ENCODE measurements at regions not wholly inside any gene's neighbourhood (a gene's known extent, or its start where the extent isn't known, plus 50 kb on each side); places are given as distances from the start of the nearest gene placed in this dataset.

DNA sequence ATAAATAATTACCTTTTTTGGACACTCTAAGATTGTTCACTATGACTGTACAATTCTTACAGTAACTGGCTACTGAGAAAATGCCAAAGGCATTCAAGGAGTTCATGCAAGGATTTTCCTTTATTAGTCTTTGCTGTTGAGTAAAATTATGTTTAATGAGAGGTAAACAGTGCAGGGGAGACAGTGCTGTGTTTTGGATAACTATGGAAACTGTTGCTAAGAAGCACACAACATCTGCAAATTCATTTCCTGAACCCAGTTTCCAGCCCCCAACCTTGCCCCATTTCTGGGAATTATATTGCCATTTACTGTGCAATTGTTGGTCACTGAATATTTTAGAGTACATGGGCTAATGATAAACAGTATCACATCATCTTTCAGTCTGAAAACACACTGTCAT, 1005.8 kb downstream of the TRHDE start:
- intact Hi-C loops (cut with DNase I; ENCODE audit: low total_unique reads) = no loop called here
- peaks cover 0 to 4% (median 0%) of the 10 kb centered on the region in 8 donors for H3K9me3 ChIP-seq
- no peak for TF ChIP-seq POLR2AphosphoS5 (IDR thresholded peaks at IDR 0.05)
- TF ChIP-seq, protein P1, sequence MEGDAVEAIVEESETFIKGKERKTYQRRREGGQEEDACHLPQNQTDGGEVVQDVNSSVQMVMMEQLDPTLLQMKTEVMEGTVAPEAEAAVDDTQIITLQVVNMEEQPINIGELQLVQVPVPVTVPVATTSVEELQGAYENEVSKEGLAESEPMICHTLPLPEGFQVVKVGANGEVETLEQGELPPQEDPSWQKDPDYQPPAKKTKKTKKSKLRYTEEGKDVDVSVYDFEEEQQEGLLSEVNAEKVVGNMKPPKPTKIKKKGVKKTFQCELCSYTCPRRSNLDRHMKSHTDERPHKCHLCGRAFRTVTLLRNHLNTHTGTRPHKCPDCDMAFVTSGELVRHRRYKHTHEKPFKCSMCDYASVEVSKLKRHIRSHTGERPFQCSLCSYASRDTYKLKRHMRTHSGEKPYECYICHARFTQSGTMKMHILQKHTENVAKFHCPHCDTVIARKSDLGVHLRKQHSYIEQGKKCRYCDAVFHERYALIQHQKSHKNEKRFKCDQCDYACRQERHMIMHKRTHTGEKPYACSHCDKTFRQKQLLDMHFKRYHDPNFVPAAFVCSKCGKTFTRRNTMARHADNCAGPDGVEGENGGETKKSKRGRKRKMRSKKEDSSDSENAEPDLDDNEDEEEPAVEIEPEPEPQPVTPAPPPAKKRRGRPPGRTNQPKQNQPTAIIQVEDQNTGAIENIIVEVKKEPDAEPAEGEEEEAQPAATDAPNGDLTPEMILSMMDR (IDR thresholded peaks at IDR 0.05 in 8 of 11, conservative IDR thresholded peaks at IDR 0.05 in 3 of 11) = no peak
- no peak for TF ChIP-seq POLR2A (IDR thresholded peaks at IDR 0.05)
- no peaks in the 10 kb centered on the region for H3K36me3 ChIP-seq
- H3K4me3 ChIP-seq = no peak overlapping the region
- H3K27ac ChIP-seq = no peak overlapping the region
- H3K27me3 ChIP-seq (replicated peaks in 1 of 7) = no peaks in the 10 kb centered on the region
- DNase-seq = no peak
- no peaks in the 10 kb centered on the region for H3K4me1 ChIP-seq

DNA sequence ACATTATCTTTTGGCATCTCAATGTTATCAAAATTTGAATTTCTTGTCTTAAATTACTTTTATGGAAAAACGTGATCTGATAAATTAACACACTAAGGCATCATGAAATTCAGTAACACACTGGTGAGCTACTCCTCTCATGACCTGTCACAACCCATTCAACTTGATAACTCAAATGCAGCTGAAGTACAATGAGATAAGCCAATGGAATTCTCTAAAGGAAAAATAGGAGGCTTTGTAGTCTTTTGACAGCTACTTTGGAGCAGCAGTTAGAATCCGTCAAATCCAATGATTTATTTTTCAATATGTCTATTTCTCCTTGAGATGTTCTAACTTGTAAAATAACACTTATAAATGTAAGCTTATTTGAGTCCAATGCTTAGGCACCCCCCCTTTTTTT, 1029.4 kb downstream of the TRHDE start:
- TF ChIP-seq POLR2A (IDR thresholded peaks at IDR 0.05) (no peak), POLR2AphosphoS5 (IDR thresholded peaks at IDR 0.05) (no peak)
- TF ChIP-seq, protein P1 (IDR thresholded peaks at IDR 0.05 in 8 of 11, conservative IDR thresholded peaks at IDR 0.05 in 3 of 11) = no peak
- no peaks in the 10 kb centered on the region for H3K36me3 ChIP-seq
- no peak for DNase-seq
- intact Hi-C loops (cut with DNase I; ENCODE audit: low total_unique reads) = no loop called here
- H3K9me3 ChIP-seq = no peaks in the 10 kb centered on the region
- no peaks in the 10 kb centered on the region for H3K27me3 ChIP-seq (replicated peaks in 1 of 7)
- WGBS, 5 donors = 71 to 85% (median 79%) methylated on average over 2 of the region's 2 CpGs
- H3K4me1 ChIP-seq = no peaks in the 10 kb centered on the region
- no peak overlapping the region for H3K27ac ChIP-seq
- H3K4me3 ChIP-seq = no peak overlapping the region

DNA sequence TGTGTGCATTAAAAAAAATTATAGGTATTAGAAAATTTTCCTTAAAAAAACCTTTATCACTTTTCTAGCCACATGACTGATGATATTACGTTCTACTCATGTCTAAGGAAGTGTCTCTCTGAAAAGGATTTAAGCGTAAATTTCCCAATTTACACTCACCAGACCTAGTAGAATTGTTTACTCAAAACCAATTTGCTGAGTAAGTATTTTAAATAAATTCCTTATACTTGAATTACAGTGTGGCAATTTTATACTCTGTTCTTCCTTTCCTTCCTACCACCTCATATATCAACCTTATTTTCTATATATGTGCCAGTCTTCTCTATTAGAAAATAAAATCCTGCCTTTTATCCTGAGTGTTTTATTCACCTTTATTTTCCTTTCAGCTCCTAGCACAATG, 1035.1 kb downstream of the TRHDE start:
- Histone ChIP-seq H3K9me3 (peaks cover 0 to 18% (median 0%) of the 10 kb centered on the region in 8 donors), H3K27ac (no peak overlapping the region), H3K36me3 (no peaks in the 10 kb centered on the region), H3K4me3 (no peak overlapping the region), H3K4me1 (no peaks in the 10 kb centered on the region), H3K27me3 (replicated peaks in 1 of 7) (no peaks in the 10 kb centered on the region)
- intact Hi-C loops (cut with DNase I; ENCODE audit: low total_unique reads) = no loop called here
- TF ChIP-seq POLR2AphosphoS5 (IDR thresholded peaks at IDR 0.05) (no peak), POLR2A (IDR thresholded peaks at IDR 0.05) (no peak)
- TF ChIP-seq, protein P1 (IDR thresholded peaks at IDR 0.05 in 8 of 11, conservative IDR thresholded peaks at IDR 0.05 in 3 of 11) = no peak
- 75 to 83% (median 78%) methylated on average over 2 of the region's 2 CpGs for WGBS, 5 donors
- DNase-seq = no peak

DNA sequence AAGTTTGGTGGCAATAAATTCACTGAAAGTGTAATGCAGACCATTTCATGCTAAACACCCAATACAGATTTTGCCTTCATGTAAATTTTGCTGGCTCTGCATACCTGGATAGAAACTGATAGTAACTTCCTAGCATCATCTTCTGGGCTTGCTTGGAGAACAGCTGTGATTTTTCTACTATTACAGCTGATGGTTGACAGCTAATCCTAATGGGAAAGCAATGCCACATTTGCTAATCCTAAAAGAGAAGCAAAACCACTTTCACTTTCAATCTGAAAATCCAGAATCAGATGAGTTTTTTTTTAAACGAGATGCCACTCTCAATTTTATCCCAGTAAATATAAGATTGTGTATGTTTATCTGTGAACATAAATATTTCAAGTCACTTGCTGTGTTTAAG, 1035.9 kb downstream of the TRHDE start:
- Histone ChIP-seq H3K4me3 (no peak overlapping the region), H3K4me1 (no peaks in the 10 kb centered on the region), H3K36me3 (no peaks in the 10 kb centered on the region), H3K9me3 (peaks cover 0 to 18% (median 2%) of the 10 kb centered on the region in 8 donors), H3K27ac (no peak overlapping the region), H3K27me3 (replicated peaks in 1 of 7) (no peaks in the 10 kb centered on the region)
- DNase-seq = no peak
- WGBS, 5 donors = 18 to 52% (median 28%) methylated on average over 1 of the region's 1 CpG
- intact Hi-C loops (cut with DNase I; ENCODE audit: low total_unique reads) = no loop called here
- TF ChIP-seq POLR2AphosphoS5 (IDR thresholded peaks at IDR 0.05) (no peak), POLR2A (IDR thresholded peaks at IDR 0.05) (no peak)
- TF ChIP-seq, protein P1 (IDR thresholded peaks at IDR 0.05 in 8 of 11, conservative IDR thresholded peaks at IDR 0.05 in 3 of 11) = no peak

All from spleen (tissue), 11 donors.